ENCODE measurements at regions not wholly inside any gene's neighbourhood (a gene's known extent, or its start where the extent isn't known, plus 50 kb on each side); places are given as distances from the start of the nearest gene placed in this dataset.

- TF ChIP-seq ELF4 (IDR thresholded peaks at IDR 0.05) (no peak), SP1 (IDR thresholded peaks at IDR 0.05) (no peak), ZNF384 (IDR thresholded peaks at IDR 0.05) (no peak), NFRKB (IDR thresholded peaks at IDR 0.05) (no peak), SUZ12 (IDR thresholded peaks at IDR 0.05) (no peak), LEF1 (IDR thresholded peaks at IDR 0.05; ENCODE audit: borderline replicate concordance) (no peak), BHLHE40 (IDR thresholded peaks at IDR 0.05; ENCODE audit: borderline replicate concordance) (no peak), ARNT (IDR thresholded peaks at IDR 0.05) (no peak), TARDBP (IDR thresholded peaks at IDR 0.05) (no peak), PKNOX1 (IDR thresholded peaks at IDR 0.05) (no peak), HDGF (IDR thresholded peaks at IDR 0.05; ENCODE audit: borderline replicate concordance) (no peak)
Measured at GRCh38 chr14:26078561-26078960, 519.3 kb downstream of the NOVA1 start.

Data from HEK293T (cell line).